ENCODE measurements at regions not wholly inside any gene's neighbourhood (a gene's known extent, or its start where the extent isn't known, plus 50 kb on each side); places are given as distances from the start of the nearest gene placed in this dataset.
A peak's percentile ranks its signal among the peaks of the same experiment; 100 is the strongest.
"Not testable (repeated sequence)": the region's sequence is repeated elsewhere in the genome, so short reads cannot be mapped to it uniquely, and the experiment has no call there.

DNA sequence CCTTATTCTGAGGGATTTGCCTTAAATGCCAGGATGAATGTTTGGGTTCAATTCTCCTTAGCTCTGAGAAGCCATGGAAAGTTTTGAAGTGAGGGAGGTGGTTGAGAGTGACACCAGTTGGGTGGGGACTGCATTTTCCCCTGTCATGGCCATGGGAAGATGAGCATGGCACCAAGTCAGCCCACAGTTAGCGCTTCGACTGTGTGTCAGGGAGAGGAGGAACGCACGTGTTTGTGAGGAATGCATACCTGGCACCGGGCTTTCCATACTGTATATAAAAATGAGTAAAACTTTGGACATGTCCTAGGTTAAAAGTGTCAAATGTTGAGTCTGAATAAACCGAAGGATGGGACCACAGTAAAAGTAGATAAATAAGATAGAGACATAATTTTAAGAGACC, 187.5 kb upstream of the KL start:
- DNase-seq (ENCODE audit: low read depth, low spot score), result no peak

DNA sequence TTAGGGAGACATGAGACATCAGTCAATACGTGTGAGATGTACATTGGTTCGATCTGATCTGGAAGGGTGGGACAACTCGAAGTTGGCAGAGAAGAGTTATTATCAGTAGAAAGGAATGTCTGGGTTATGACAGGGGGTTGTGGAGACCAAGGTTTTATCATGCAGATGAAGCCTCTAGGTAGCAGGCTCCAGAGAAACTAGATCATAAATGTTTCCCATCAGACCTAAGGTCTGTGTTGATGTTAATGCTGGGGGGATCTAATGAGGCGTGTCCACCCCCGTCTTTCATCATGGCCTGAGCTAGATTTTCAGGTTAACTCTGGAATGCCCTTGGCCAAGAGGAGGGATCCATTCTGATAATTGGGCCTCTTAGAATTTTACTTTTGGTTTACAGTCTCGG, 187.0 kb upstream of the KL start:
- no peak for DNase-seq (ENCODE audit: low read depth, low spot score)

DNA sequence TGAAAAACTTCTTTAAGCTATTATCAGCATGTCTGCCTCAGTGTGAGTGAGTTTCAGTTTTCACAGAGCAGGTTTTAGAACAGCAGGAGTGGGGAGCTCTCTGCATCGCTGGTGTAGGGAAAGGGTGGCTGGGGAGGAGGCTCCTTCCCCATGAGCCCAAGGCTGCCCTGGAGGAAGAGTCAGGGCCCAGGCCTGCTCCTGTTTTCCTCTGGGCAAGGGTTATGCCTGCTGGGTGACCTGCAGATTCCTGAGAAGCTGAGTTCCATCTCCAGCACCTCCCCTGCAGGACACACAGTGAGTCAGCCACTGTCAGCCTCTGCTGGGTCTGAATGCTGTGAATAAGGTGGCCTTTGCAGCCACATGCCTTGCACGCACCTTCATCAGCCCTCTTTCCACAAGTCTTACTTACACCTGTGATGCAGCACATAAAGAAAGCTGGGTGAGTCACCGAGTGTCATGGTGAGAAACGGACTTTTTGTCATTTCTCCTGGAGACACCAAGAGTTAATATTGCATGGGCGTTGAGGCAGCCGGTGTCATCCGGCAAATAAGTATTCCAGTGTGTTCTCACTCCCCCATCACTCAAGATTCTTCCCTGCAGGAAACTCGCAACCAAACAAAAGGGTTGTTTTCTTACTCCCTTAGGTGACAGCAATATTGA, 186.4 kb upstream of the KL start:
- DNase-seq (ENCODE audit: low read depth, low spot score), result peak; percentile 54

DNA sequence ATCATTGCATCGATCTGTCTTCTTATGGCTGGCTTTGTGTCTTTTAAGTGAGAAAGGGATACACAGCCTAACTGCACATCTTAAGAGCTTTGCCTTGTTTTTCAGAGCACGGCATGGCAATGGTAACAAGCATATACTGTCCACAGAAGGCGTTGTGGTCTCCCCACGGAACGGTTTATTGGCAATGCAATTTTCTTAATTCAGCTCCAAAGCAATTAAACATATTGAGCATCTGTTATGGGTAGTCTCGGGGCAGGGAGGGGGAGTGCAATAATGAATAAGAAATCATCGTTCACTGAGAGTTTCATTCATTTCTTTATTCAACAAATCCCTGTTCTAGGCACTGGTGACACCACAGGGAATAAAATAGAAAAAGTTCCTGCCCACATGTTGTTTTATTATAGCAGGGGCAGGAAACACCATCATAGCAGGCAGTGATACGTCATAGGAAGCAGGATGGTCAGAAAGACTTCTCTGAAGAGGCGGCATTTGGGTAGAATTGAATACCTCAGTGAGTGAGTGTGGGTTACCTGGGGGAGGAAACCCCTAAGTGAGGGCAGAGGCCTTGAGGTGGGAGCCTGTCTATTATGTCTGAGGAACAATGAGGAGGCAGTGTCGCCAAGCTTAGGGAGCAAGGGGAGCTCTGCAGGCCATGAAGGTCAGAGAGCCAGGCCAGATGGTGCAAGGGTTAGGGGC, 185.7 kb upstream of the KL start:
- no peak for DNase-seq (ENCODE audit: low read depth, low spot score)

DNA sequence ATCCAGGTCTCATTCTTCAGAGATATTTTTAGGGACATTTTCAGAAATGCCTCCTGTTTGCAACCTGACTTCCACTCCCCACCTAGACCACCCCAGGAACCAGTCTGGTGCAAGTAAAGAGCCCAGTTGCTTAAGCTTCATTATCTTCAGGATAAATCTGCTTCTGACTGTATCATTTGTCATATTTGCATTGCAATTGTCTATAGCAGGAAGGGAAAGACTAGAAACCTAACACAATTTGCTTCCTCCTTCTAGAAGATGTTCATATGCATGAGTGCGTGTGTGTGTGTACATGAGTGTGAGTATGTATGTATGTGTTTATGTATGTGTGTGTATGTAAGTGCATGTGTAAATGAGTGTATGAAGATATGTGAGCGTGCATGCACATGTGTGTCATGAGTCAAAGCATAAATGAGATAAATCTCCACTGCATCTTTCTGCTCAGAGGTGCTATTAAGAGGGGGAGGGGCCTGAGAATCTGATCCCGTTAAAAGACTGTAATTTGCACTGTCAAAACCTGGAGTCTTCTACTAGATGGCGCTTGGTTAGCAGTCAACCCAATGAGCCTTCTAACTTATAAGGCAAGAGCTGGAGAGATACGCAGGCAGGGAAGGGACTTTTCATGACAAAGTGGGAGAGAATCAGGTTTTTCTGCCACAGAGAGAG, 178.8 kb upstream of the KL start:
- DNase-seq (ENCODE audit: low read depth, low spot score), result no peak

DNA sequence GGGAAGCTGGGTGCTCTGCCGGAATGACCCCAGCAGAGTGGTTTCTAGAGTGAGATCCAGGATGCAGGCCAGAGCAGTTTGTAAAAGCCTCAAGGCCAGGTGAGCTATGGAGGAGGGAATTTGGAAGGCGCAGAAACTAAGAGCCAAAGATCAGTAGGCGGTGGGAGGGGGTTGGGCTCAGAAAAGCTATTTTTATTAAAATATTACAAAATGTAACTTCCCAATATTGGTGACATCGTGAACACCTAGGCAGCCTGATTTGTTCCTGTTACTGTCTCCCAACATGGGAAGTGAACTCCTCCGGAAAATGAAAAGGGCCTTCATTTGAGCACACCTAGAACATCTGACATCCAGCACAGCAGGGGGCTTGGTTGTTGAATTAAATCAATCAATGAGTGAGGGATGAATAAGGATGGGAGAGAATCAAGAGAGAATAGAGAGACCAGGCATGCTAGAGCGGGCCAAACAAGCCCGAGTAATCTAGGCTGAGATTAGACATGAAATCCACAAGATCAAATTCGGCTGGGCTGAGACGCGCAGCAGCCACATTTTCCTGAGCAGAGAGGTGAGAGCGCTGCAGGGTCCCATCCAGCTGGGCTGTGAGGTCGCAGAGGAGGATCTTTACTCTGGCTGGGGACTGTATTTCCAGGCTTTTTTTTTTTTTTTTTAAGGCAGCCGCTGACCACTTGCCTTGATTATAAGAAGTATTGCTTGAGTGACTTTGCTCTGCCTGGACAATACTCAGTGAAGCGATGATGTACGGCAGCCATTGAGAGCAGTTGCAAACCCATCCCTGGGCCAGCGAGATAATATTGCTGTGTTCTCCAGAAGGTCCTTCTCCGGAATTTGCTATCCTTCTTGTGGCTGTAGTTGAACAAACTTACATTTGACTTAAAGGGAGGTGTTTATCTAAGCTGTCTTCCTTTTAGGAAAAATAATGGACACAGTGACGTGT, 178.0 kb upstream of the KL start:
- DNase-seq (ENCODE audit: low read depth, low spot score), result no peak

DNA sequence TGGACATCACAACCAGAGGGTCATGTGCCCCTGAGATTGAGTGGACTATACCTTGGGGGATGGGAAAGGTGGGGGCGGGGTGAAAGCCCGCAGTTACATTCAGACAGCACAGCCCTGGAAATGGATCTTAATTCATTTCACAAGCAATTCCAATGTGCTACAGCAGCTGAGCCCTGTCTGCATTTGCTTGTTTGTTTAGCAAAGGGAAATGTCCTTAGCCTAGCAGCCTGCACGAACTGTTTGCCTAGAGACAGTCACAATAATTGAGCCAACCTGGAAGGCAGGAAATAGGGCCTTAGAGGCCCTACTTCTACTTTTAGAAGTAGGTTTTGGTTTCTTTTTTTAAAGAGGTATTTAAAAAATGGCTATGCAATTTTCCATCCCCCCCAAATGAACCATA, 177.3 kb upstream of the KL start:
- DNase-seq (ENCODE audit: low read depth, low spot score), result no peak

DNA sequence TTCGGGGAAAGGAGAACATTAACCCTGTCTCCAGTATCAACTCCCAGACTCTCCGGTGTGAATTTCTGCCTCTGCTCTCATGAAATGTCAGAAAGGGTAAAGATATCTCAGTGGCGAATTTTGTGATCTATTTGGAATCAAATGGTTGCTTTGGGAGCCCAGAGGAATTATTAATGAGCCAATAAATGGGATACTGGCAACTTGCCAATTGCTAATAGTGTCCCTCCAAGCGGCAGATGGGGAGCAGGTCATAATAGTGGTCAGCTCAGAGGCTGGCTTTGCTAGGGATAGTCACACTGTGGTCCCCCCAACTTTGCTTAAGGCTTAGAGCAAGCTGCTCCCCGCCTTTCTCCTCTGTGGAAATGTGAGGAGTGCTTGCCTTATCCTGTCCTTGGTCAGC, 176.1 kb upstream of the KL start:
- DNase-seq (ENCODE audit: low read depth, low spot score), result no peak

DNA sequence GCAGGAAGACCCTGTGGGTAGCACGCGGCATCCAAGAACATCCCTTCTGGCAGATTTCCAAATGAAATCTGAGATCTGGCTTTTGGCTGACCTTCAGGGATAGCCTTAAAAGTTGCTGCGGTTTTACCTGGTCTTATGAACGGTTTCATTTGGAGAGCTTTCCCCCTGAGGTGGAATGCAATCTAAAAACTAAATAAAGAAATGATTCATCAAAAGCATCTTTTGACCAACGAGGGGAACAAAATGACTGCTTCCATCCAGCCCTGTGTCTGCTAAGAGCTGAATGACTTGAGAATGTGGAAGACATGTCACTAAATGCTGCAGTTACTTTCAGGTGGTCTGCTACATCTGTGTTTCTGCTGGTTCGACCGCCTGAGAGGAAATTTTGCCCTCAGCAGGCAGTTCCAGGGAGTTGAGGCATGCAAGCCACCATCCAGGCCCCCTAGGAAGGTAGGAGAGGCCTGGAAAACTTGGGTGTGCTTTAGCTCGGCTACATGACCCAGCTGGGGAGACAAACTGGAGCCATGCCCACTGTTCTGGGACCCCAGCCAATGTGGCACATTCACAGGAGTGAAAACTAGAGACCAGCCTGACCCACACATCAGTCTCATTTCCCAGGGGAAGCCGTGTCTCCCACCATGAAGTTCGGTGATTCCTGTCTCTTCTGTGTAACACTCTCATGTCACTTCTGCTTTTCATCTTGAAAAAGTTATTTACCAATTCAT, 175.1 kb upstream of the KL start:
- peak; percentile 63 for DNase-seq (ENCODE audit: low read depth, low spot score)

DNA sequence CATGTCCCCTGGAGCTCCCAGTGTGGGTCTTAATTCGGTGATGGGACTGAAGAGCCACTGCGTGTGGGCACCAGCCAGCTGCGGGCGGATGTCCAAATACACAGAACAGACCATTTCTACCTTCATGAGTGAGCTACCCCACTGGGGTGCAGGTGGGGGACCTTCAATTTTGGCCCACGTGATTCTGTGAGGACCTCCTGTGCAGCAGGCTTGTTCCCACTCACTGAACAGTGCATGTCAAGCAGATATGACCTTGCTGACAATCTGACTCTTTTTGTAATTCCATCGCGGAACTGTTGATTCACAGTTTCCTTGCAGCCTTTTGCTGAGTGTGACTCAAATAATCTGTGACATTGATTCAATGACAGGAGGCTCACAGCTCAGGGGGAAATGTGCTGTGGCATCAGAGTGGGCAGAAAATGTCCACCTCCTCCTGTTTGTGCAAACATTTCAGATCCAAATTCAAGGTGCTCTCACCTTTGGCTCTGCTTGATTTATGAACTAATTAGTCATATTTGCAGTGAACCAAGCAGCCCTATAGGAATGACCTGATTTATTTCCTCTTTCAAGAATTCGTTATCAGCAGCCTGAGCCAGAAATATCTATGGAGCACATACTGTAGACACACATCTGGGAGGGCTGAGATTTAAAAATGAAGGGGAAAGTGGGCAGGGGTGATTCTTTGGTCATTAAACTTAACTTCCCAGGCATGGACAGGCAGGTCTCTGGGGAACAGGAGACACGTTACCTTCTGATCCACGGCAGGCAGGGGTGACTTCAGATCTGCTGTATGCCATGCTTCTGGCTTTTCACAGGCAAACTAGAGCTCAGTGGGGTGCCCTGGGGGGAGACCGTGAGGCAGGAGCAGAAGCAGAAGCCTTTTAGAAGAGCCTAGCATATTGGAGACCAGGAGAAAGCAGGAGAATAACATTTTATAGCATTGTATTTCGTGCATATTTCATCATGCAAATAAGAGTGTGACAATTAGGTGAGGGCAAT, 170.0 kb upstream of the KL start:
- DNase-seq (ENCODE audit: low read depth, low spot score), result no peak

DNA sequence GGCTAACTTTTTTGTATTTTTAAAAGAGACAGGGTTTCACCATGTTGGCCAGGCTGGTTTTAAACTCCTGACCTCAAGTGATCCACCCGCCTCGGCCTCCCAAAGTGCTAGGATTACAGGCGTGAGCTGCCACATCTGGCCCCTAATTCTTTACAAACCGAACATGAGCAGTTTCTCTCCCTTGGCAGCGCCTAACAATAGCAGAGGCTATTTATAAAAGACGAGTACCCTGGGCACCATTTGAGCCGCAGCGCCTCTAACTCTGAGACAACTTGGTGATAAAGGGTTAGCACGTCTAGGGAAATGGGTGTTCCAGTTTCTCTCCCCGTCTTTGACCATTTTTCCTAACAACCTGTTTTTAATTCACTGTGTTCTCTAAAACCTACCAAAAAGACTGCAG, 168.2 kb upstream of the KL start:
- not testable (repeated sequence) for DNase-seq (ENCODE audit: low read depth, low spot score)

DNA sequence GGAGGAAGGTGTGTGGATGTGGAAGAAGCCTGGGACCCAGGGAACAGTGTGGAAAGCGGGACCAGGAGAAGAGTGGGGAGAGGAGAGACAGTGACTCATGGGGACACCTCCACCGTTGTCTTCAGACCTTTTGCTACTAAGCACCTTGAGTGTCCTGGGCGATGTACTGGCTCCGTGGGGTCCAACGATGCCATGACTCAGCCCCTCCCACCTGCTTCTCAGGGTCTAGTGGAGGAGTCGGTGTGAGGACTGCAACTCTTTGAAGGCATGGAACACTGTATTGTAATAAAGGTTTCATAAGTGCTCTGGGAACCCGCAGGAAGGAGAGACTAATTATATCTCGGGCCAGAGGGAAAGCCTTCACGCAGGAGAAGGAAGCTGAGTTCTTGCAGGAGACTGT, 166.9 kb upstream of the KL start:
- DNase-seq (ENCODE audit: low read depth, low spot score), result no peak

DNA sequence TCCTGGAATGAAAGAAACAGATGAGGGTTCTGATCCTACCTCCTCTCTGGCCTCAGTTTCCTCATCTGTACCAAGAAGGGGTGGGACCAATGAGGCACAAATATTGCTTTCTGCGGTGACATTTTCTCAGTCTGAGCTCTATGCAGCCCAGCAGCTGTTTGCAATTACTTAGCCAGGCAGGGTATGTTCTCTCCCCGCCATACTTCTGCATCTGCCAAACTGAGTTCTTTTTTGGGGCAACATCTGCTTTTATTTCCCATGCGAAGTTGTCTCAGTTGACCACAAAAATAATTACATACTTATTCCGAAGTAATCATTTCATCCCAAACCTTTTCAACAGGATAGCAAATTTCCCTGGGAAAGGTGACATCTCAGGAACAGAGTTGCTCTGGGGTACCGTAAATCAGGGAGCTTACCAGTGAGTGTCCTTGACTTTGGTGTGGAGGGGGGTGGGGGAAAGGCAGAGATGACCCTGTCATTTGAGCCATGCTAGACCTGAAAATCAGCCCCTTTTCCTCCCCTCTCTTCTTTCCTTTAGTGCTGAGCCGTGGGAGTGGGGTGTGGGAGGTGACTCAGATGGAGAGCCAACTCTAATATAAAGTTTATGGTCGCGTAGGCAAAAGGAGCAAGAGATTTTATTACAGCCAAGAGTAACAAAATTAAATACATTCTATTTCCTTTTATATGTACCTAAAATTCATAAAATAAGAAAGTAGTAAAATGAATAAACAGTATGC, 165.7 kb upstream of the KL start:
- DNase-seq (ENCODE audit: low read depth, low spot score), result no peak

DNA sequence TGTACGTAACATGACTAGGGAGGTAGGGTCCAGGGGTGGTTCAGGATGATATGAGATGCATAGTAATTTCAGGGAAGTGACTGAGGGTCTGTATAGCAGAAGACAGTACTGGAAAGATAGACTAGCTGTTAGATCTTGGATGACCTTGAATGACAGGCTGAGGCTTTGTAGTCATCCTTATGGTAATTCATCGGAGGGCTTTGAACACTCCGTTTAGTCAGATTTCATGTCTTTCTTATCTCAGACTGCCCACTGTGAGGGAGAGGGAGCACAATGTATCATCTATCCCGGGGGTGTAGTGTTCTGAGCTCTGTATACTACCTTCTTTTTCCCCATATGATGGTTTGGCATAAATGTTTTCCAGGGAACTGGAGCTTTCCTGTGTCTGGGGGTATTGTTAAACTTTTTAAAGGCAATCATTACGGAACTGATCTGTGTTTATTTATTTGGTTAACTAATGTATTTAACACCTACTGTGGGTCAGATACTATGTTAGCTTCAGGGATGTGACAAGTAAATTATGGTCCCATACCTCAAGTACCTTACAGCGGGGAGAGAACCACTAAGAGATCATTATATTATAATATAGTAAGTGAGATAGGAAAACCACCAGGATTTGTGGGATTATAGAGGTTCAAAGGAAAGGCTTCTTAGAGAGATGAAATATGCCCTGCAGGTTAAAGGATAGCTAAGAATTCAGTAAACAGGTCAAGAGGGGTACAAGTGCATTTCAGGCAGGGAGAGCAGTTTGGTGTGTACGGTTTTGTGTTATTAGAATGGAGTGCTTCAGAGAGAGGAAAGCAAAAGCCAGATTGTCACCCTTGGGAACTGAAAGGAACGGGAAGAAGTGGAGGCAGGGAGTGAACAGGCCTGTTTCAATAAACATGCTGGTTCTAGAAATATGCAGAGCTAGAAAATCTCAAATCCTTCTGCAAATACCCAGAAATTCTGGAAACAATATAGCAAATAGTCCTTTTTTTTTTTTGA, 164.8 kb upstream of the KL start:
- no peak for DNase-seq (ENCODE audit: low read depth, low spot score)

DNA sequence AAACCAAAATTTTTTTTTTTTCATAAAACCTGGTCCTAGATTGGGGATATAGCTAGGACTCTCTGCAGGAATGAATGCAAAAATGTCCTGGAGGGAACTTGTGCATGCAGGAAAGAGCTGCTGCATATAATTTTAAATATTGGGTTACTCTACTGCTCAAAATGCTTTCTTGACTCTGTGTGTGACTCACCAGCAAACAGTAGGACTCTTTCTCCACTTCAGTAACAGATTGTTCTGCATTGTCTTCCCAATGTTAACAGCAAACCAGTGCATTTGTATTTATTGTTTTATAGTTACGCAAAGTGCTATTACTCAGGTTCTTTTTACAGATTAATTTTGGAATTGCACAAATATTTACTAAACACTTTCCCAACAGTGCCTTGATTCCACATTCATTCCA, 163.7 kb upstream of the KL start:
- no peak for DNase-seq (ENCODE audit: low read depth, low spot score)

DNA sequence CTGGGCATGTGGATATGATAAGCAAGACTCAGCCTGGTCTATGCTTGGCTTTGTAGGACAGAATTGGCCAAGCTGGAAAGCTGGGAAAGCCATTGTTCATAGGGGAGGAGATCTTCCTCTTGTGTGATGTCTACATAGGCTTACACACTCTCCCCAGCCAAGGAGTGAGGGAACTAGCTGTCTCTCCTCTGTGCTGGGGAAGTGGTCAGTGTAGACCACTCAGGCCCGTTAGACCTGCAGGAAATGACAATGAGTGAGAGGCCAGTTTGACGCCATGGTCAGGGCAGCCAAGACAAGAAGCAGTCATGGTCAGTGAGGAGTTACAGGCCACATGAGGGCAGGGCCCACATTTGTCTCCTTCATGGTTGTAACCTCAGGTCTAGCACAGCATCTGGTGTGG, 159.1 kb upstream of the KL start:
- no peak for DNase-seq (ENCODE audit: low read depth, low spot score)

DNA sequence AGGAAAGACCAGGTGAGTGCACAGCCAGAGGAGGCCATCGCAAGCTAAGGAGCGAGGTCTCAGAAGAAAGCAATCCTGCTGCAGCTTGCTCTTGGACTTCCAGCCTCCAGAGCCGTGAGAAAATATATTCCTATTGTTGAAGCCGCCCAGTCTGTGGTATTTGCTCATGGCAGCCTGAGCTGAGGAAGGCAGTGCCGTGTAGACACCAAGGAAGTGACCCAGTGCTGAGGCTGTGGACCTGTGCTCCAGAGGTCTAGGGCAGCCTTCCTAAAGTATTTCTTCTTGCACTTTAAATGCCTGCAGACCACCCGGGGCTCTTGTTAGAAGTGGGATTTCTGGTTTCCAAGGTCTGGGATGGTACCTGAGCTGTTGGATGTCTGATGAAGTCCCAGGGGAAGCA, 158.5 kb upstream of the KL start:
- no peak for DNase-seq (ENCODE audit: low read depth, low spot score)

DNA sequence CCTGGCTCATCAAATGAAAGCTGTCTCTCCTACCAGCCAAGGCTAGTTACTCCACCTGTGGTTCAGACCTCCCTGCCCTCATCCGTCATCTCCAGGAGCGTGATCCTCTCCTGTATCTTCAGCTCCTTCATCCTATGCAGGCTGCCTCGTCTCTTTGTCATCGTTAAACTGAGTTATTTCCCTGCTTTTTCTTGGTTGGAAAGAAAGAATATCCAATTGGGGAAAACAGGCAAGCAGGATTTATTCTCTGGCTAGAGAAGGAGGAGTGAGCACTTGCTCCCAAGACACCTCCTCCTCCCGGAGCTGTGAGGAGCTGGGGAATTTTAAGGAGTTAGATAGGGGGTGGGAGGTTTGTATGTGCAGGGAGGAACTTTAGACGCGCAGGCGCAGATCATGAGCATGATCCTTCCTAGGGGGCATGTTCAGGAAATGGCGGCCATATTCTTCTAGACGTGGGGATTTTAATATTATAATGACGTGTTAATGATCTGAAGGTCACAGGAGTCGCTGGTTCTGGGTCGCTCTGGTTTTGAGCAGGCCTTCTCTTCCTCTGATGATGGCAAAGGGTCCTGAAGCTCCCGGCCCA, 156.4 kb upstream of the KL start:
- DNase-seq (ENCODE audit: low read depth, low spot score), result no peak
